Activated T-helper 9 cell treated with anti-CD3 and anti-CD28 coated beads, Interleukin-2, amount 50 U/mL, for 16 hours (primary cell): ENCODE measurements at regions not wholly inside any gene's neighbourhood (a gene's known extent, or its start where the extent isn't known, plus 50 kb on each side); places are given as distances from the start of the nearest gene placed in this dataset.

ENCODE experiments used
- DNase-seq: peaks from one replicate; pipeline ENCODE4 v3.0.0-alpha.2; 2020; ENCODE audit warnings: low read depth

- DNase-seq: no peak
These were observed 733.7 kb upstream of the CITED2 start for GRCh38 chr6:140108167-140108566.

DNA sequence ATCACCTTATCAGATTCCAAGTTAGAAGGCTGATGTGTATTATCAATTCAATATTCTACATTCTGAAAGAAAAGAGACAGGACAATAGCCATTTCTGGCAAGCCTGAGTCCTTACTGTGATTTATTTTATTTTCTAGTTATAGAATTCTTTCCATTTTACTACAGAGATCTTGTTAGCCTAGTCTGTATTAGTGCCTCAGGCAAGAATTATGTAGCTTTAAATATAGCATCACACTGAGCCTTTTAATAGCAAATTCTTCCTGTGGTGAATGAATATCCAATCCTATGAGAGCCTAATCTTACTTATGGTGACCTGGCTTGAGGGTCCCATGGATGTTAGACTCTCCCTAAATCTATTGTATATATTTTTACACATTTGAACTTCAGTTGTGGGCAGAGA lies 732.8 kb upstream of the CITED2 start:
- no peak for DNase-seq

DNA sequence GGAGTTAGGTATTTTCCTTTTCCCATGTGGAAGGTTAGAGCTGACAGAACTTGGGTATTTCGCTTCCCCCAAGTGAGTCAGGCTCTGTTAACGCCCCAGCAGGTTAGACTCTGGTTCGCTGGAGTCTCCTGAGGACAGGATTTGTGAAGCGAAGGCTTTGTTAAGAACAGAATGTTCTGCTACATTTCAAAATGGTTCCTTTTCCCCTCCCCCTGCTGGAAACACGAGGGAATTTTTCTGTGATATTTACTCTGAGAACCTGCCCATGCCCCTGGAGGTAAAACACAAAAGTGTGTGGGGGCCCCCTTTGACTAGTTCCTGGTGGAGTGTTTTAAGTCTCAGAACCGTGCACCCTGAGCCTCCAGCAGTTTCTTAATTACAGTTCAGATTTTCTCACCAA lies 731.4 kb upstream of the CITED2 start:
- DNase-seq: no peak

DNA sequence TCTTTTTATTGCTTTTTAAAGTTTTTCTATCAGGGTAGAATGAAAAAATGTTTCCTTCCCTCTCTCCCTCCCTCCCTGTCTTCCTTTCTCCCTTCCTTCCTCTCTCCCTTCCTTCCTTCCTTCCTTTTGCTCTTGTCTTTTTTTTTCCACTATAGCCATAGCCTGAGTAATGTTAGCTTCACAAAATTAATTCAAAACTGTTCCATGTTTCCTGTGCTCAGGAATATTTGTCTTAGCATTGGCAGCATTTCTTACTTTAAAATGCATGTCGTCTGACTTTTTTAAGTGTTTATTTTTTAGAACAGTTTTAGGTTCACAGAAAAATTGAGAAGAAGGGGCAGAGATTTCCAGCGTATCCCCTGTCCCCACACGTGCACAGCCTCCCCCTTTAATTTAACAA lies 730.8 kb upstream of the CITED2 start:
- no peak for DNase-seq

GRCh38 chr6:140101818-140102217 lies 727.4 kb upstream of the CITED2 start:
- DNase-seq: no peak

DNA sequence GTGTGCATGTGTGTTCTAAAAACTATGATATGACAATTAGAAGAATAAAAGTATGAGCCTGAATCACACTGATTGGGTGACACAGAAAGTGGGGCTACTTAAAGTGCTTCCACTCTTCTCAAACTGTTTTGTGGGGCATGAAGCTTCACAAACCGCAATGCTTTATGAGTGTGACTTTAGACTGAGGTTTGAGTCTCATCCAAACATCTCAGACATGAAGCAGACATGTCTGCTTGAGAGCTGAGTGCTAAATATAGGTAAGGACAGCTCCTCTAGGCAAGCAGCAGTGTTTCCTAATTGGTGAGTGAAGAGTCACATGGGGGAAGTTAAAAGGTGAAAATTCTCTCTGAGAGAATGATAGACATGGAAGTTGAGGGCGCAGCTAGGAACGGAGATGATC lies 726.9 kb upstream of the CITED2 start:
- DNase-seq: no peak

DNA sequence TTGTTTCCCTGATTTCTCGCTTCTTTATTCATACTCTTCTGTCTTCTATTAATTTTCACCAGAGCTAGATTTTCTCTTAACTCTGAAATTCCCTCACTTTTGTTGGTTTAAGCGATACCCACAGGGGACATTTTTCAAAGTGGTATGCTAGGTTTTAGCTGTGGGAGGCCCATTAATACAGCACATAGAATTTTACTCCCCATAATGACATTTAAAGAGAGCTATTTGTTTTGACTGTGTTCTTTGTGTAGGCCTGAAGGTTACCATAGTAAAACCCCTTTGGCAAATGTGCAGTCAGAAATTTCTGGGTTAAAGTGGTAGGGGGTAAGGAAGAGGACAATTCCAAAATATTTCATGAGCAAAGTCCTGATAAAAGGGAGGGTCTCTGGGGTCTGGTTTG lies 721.1 kb upstream of the CITED2 start:
- DNase-seq: no peak

GRCh38 chr6:140091895-140092294 lies 717.4 kb upstream of the CITED2 start:
- no peak for DNase-seq

DNA sequence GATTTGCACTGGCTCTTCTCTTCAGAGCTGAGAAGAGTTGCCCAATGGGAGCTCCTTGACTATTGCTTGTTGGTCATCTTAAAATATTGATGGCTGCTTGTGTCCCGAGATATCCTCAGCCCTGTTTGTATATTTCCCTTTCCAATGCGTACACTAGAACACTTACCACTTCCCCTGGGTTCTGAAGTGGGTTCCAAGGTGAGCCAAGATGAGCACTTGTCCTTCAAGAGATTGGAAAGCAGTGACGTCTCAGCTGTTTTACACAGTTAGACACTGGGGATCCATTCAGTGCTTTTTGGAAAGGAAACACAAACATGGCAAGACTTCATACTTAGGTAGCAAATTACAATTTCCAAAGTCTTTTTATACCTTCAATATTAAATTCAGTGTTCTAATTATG lies 716.4 kb upstream of the CITED2 start:
- DNase-seq: no peak

DNA sequence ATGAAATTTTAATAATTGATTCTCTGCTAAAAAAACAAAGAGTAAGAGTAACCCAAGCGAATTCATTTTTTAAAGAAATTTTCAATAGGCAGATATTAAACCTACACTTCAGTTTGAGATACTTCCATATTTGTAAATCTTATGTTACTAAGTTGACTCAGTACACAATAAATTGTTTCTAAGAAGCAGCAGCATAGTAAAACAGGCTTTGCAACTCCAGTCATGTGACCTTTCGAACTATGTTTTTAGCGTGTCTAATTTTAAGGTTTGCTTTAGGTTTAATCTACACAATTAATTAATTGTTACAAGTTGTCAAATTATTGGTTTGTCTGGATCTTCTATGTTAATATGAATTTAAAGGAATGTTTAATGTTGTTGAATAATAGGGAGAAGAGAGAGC lies 708.9 kb upstream of the CITED2 start:
- DNase-seq: no peak

GRCh38 chr6:140082867-140083297 lies 708.4 kb upstream of the CITED2 start:
- DNase-seq: no peak

DNA sequence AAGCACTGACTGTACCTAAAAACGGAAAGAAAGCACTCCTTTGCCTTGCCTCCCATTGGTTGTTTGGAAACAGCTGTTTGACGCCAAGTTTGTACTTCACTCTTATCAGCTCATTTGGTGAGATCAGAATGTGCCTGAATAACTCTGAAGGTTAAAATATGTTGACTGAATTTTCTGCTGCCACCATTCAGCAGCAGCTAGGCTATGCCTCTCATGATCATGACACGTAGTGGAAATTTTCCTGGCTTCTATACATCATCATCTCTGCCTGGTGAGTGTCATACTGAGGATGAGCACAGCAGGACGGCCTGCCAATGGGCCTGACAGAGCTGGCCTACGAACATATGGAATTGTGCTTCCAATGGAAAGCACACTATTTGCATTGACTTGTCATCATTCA lies 704.9 kb upstream of the CITED2 start:
- no peak for DNase-seq

DNA sequence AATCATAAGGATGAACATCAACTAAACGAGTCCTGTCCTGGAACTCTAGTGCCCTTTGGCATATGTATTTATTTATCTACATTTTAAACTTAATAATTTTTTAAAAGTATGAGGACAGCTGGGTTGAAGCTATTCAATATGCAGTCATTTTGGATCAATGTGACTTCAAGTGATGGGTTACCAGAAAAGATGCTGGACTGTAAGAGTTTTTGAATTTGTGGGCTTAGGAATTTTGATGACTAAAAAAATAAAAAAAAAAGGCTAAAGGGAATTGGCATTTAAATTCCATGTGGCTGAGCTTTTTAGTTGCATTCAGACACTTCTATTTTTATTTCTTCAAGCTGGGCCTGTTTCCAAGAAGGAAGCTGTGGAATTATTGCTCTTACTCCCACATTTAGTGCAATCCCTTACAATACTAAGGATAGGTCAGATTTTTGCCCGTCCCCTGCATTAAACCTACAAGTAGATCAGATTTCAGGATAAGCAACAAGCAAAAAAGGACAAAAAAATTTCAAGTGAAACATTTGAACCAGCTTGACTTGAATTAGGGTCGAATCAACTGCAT lies 704.2 kb upstream of the CITED2 start:
- DNase-seq: no peak

GRCh38 chr6:140077827-140078560 lies 703.5 kb upstream of the CITED2 start:
- no peak for DNase-seq

- no peak for DNase-seq
These were observed 701.7 kb upstream of the CITED2 start for GRCh38 chr6:140076105-140076504.

- no peak for DNase-seq
These were observed 699.0 kb upstream of the CITED2 start for GRCh38 chr6:140073456-140073855.

GRCh38 chr6:140071601-140072062 lies 697.2 kb upstream of the CITED2 start:
- DNase-seq: no peak

GRCh38 chr6:140070846-140071473 lies 696.5 kb upstream of the CITED2 start:
- no peak for DNase-seq

DNA sequence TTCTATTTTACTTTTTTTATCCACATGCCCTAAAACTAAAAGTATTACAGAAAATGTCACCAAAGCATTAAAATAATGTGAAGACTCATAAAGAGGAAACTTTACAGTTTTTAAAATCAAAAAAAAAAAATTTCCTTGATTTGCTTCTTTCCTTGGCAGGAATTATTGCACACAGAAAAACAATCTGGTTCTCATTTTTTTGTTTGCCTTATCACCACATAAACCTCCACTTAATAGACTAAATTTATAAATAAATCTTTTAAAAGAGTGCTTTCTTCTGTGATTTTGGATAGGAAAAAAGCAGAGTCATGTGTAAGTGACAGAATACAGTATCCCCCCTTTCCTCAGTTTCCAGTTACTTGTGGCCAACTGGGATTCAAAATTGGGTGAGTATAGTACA lies 695.1 kb upstream of the CITED2 start:
- DNase-seq: no peak

GRCh38 chr6:140068801-140069200 lies 694.4 kb upstream of the CITED2 start:
- no peak for DNase-seq

- DNase-seq: no peak
These were observed 689.9 kb upstream of the CITED2 start for GRCh38 chr6:140064366-140064765.

GRCh38 chr6:140063021-140063399 lies 688.6 kb upstream of the CITED2 start:
- no peak for DNase-seq
